Loucy (cell line): ENCODE measurements at regions not wholly inside any gene's neighbourhood (a gene's known extent, or its start where the extent isn't known, plus 50 kb on each side); places are given as distances from the start of the nearest gene placed in this dataset.

Experiments
- H2AFZ ChIP-seq: fragments of 200-600 bp; sonication (generic); 2 replicates; pipeline ENCODE4 v1.6.0; 2016; ENCODE audit warnings: antibody characterized with exemption, mild to moderate bottlenecking, low read length, moderate library complexity
- H3F3A ChIP-seq: fragments of 200-600 bp; 2 replicates; pipeline ENCODE4 v1.6.0; 2016; ENCODE audit warnings: antibody characterized with exemption, low read depth, mild to moderate bottlenecking
- H3K27me3 ChIP-seq: fragments of 200-600 bp; sonication (generic); 2 replicates; pipeline ENCODE4 v1.6.1; 2014; ENCODE audit warnings: low read length, mild to moderate bottlenecking; ENCODE audit not compliant: insufficient read depth, poor library complexity, severe bottlenecking
- H3K36me3 ChIP-seq: fragments of 200-600 bp; sonication (generic); 2 replicates; pipeline ENCODE4 v1.6.1; 2016; ENCODE audit warnings: low read length; ENCODE audit not compliant: insufficient read depth
- H3K4me1 ChIP-seq: fragments of 200-600 bp; sonication (generic); 2 replicates; pipeline ENCODE4 v1.5.1; 2014; ENCODE audit warnings: low read length, mild to moderate bottlenecking; ENCODE audit not compliant: insufficient read depth, poor library complexity, severe bottlenecking
- H3K4me2 ChIP-seq: fragments of 200-600 bp; sonication (generic); 2 replicates; pipeline ENCODE4 v1.6.0; 2014; ENCODE audit warnings: antibody characterized with exemption, low read length, low read depth, mild to moderate bottlenecking; ENCODE audit not compliant: poor library complexity, severe bottlenecking
- H3K4me3 ChIP-seq: fragments of 200-600 bp; sonication (generic); 2 replicates; pipeline ENCODE4 v1.5.1; 2014; ENCODE audit warnings: low read length, mild to moderate bottlenecking, mixed read lengths; ENCODE audit not compliant: poor library complexity, severe bottlenecking
- H3K79me2 ChIP-seq: fragments of 200-600 bp; sonication (generic); 2 replicates; pipeline ENCODE4 v1.6.1; 2014; ENCODE audit warnings: low read length; ENCODE audit not compliant: insufficient read depth
- H3K9ac ChIP-seq: fragments of 200-600 bp; sonication (generic); 2 replicates; pipeline ENCODE4 v1.6.0; 2014; ENCODE audit warnings: mild to moderate bottlenecking, low read depth, low read length, moderate library complexity; ENCODE audit not compliant: poor library complexity, severe bottlenecking
- H3K9me2 ChIP-seq: fragments of 200-600 bp; sonication (generic); replicated peaks from 2 replicates; pipeline ENCODE4 v1.6.1; 2016; ENCODE audit warnings: low read depth, low read length, mixed read lengths
- H3K9me3 ChIP-seq: fragments of 200-600 bp; sonication (generic); 2 replicates; pipeline ENCODE4 v1.6.1; 2014; ENCODE audit warnings: mild to moderate bottlenecking, antibody characterized with exemption, low read length, low read depth; ENCODE audit not compliant: insufficient read depth
- H4K20me1 ChIP-seq: fragments of 200-600 bp; sonication (generic); 2 replicates; pipeline ENCODE4 v1.6.0; 2014; ENCODE audit warnings: antibody characterized with exemption, low read length, mild to moderate bottlenecking; ENCODE audit not compliant: insufficient read depth, poor library complexity, severe bottlenecking
- CTCF ChIP-seq: fragments of 200-600 bp; sonication (generic); conservative IDR thresholded peaks from 2 replicates; pipeline ENCODE4 v1.5.1; 2014; ENCODE audit warnings: mild to moderate bottlenecking, antibody characterized with exemption, low read length
- EZH2phosphoT487 ChIP-seq: fragments of 200-600 bp; IDR thresholded peaks from 2 replicates; pipeline ENCODE4 v1.6.1; 2018; ENCODE audit warnings: antibody characterized with exemption, mild to moderate bottlenecking, moderate library complexity, borderline replicate concordance

- no peaks in the 10 kb centered on the region for H3K36me3 ChIP-seq
- no peaks in the 10 kb centered on the region for H3K4me1 ChIP-seq
- H3K4me3 ChIP-seq: no peak overlapping the region
- no peaks in the 10 kb centered on the region for H3K9me2 ChIP-seq
- H3K9me3 ChIP-seq: peaks cover 3% of the 10 kb centered on the region; the same call in 1 of the 2 replicates
- H3K79me2 ChIP-seq: no peaks in the 10 kb centered on the region
- H4K20me1 ChIP-seq: no peaks in the 10 kb centered on the region
- no peak for TF ChIP-seq EZH2phosphoT487
- no peak for TF ChIP-seq CTCF
- no peaks in the 10 kb centered on the region for H3F3A ChIP-seq
- no peak overlapping the region for H2AFZ ChIP-seq
- no peaks in the 10 kb centered on the region for H3K27me3 ChIP-seq
- no peak overlapping the region for H3K4me2 ChIP-seq
- H3K9ac ChIP-seq: no peak overlapping the region
Observed at GRCh38 chr14:61977217-61977616, 215.0 kb downstream of the SNAPC1 start.

- H4K20me1 ChIP-seq: no peaks in the 10 kb centered on the region
- no peak overlapping the region for H2AFZ ChIP-seq
- H3K4me2 ChIP-seq: no peak overlapping the region
- H3K9ac ChIP-seq: no peak overlapping the region
- no peaks in the 10 kb centered on the region for H3K9me3 ChIP-seq
- no peaks in the 10 kb centered on the region for H3K9me2 ChIP-seq
- H3K36me3 ChIP-seq: no peaks in the 10 kb centered on the region
- TF ChIP-seq CTCF (no peak), EZH2phosphoT487 (no peak)
- H3K4me3 ChIP-seq: no peak overlapping the region
- no peaks in the 10 kb centered on the region for H3F3A ChIP-seq
- H3K79me2 ChIP-seq: no peaks in the 10 kb centered on the region
- no peaks in the 10 kb centered on the region for H3K4me1 ChIP-seq
- no peaks in the 10 kb centered on the region for H3K27me3 ChIP-seq
Observed at GRCh38 chr14:61988240-61988639, 226.0 kb downstream of the SNAPC1 start.

- H3K4me3 ChIP-seq: no peak overlapping the region
- H3K27me3 ChIP-seq: no peaks in the 10 kb centered on the region
- H3K4me1 ChIP-seq: no peaks in the 10 kb centered on the region
- no peaks in the 10 kb centered on the region for H4K20me1 ChIP-seq
- no peak overlapping the region for H3K9ac ChIP-seq
- no peak overlapping the region for H2AFZ ChIP-seq
- H3K9me3 ChIP-seq: no peaks in the 10 kb centered on the region
- H3K4me2 ChIP-seq: no peak overlapping the region
- no peaks in the 10 kb centered on the region for H3K79me2 ChIP-seq
- TF ChIP-seq EZH2phosphoT487: no peak
- no peak for TF ChIP-seq CTCF
- no peaks in the 10 kb centered on the region for H3K36me3 ChIP-seq
- no peaks in the 10 kb centered on the region for H3F3A ChIP-seq
- no peaks in the 10 kb centered on the region for H3K9me2 ChIP-seq
Observed at GRCh38 chr14:61992139-61992538, 229.9 kb downstream of the SNAPC1 start.
